RWPE2 (cell line): ENCODE measurements at regions not wholly inside any gene's neighbourhood (a gene's known extent, or its start where the extent isn't known, plus 50 kb on each side); places are given as distances from the start of the nearest gene placed in this dataset.
A peak's percentile ranks its signal among the peaks of the same experiment; 100 is the strongest.

Experiments
- ATAC-seq: fragments of 200-7000 bp; cut with Tn5 transposase; 3 replicates; pipeline ENCODE4 v1.9.1; 2021; ENCODE audit warnings: low read depth
- DNase-seq: peaks from one replicate; pipeline ENCODE4 v3.0.0-alpha.2; 2020; ENCODE audit warnings: low spot score
- H3K27ac ChIP-seq: fragments of 450-650 bp; 2 replicates; pipeline ENCODE4 v1.5.1; 2017; ENCODE audit warnings: mild to moderate bottlenecking; ENCODE audit not compliant: poor library complexity, severe bottlenecking
- H3K27me3 ChIP-seq: fragments of 250-450 bp; sonication (Bioruptor Pico); 2 replicates; pipeline ENCODE4 v1.5.1; 2021; ENCODE audit warnings: mild to moderate bottlenecking, moderate library complexity; ENCODE audit not compliant: insufficient read depth, poor library complexity, severe bottlenecking
- H3K36me3 ChIP-seq: fragments of 250-450 bp; sonication (Bioruptor Pico); 2 replicates; pipeline ENCODE4 v1.5.1; 2020; ENCODE audit warnings: low read depth, mild to moderate bottlenecking, moderate library complexity
- H3K4me1 ChIP-seq: fragments of 250-450 bp; sonication (Bioruptor Pico); 2 replicates; pipeline ENCODE4 v1.5.1; 2021; ENCODE audit warnings: mild to moderate bottlenecking, moderate library complexity; ENCODE audit not compliant: insufficient read depth, poor library complexity, severe bottlenecking
- H3K4me3 ChIP-seq: fragments of 250-450 bp; sonication (Bioruptor Pico); 2 replicates; pipeline ENCODE4 v1.5.1; 2021; ENCODE audit warnings: mild to moderate bottlenecking, moderate library complexity; ENCODE audit not compliant: severe bottlenecking
- H3K9me3 ChIP-seq: fragments of 250-450 bp; sonication (Bioruptor Pico); 2 replicates; pipeline ENCODE4 v1.5.1; 2021; ENCODE audit warnings: mild to moderate bottlenecking, moderate library complexity; ENCODE audit not compliant: severe bottlenecking
- TF ChIP-seq, protein P1 (sequence below): fragments of 450-650 bp; IDR thresholded peaks from one replicate; pipeline ENCODE4 v1.5.1; 2017; ENCODE audit warnings: mild to moderate bottlenecking, moderate library complexity; ENCODE audit not compliant: poor library complexity, severe bottlenecking

DNA sequence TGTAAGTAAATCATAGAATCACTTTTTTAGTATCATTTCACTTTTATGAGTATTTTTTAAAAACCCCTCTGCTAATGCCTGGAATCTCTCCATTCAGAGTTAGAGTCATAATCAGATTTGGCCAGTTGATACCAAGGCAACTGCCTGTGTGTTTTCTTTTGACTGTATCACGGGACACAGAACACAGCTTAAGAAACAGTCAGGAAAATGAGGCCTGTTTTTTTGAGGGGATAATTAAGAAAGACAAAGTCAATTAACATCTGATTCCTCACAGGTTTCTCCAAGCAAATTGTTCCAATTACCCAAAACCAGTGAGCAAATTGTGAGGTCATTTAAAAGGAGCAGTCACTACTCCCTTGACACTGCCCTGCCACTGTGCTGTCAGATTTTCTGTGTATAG is 944.5 kb upstream of the SOX9 start:
- no peaks in the 10 kb centered on the region for H3K36me3 ChIP-seq
- no peaks in the 10 kb centered on the region for H3K9me3 ChIP-seq
- ATAC-seq, result no peak
- no peak overlapping the region for H3K4me3 ChIP-seq
- H3K27me3 ChIP-seq, result no peaks in the 10 kb centered on the region
- H3K4me1 ChIP-seq, result no peaks in the 10 kb centered on the region
- TF ChIP-seq, protein P1, sequence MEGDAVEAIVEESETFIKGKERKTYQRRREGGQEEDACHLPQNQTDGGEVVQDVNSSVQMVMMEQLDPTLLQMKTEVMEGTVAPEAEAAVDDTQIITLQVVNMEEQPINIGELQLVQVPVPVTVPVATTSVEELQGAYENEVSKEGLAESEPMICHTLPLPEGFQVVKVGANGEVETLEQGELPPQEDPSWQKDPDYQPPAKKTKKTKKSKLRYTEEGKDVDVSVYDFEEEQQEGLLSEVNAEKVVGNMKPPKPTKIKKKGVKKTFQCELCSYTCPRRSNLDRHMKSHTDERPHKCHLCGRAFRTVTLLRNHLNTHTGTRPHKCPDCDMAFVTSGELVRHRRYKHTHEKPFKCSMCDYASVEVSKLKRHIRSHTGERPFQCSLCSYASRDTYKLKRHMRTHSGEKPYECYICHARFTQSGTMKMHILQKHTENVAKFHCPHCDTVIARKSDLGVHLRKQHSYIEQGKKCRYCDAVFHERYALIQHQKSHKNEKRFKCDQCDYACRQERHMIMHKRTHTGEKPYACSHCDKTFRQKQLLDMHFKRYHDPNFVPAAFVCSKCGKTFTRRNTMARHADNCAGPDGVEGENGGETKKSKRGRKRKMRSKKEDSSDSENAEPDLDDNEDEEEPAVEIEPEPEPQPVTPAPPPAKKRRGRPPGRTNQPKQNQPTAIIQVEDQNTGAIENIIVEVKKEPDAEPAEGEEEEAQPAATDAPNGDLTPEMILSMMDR, result no peak
- no peak for DNase-seq
- no peak overlapping the region for H3K27ac ChIP-seq

DNA sequence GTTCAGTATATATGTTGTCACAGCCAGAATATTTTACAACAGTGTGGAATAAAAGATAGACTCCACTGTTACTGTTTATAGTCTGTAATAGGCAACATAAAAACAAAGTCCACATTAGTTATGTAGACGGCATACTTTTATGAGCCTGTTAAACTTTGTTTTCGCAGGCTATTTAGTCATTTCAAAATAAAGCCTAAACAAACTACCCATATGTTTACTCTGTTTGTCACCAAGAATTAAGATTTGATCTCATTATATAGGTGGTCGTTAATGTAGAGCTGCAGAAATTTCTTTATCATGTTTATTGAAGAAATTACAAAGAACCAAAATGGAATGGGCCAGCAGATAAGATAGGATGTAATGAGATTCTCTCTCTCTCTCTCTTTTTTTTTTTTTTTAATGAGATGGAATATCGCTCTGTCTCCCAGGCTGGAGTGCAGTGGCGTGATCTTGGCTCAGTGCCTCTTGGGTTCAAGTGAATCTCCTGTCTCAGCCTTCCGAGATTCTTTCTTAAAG is 943.8 kb upstream of the SOX9 start:
- Histone ChIP-seq H3K4me3 (no peak overlapping the region), H3K27ac (no peak overlapping the region), H3K4me1 (no peaks in the 10 kb centered on the region), H3K36me3 (no peaks in the 10 kb centered on the region), H3K9me3 (no peaks in the 10 kb centered on the region), H3K27me3 (no peaks in the 10 kb centered on the region)
- TF ChIP-seq, protein P1, result no peak
- DNase-seq, result no peak
- no peak for ATAC-seq

DNA sequence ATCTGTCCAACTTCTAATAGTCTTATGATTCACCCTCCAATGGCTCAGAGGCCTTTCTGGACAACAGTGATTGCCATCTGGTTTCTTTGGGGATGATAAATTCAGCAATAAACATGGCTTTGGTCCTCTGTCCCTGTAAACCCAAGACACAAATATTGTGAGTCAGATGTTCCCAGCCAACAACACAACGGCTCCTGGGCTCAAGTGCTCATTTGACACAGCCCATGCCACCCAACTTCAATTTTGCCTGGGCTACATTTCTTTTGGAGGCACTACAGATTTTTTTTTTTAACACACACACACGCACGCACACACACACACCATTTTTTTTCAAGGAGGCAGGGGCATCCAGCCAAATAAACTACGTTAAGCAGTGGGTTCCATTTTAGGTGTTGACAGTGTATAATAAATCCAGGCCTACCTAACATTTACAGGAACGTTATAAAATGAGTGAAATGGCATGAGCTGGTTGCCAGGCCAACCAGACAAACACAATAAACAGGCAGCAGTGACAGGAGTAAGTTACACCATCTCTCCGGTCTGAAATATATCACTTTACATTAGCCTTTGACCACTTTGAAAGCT is 939.9 kb upstream of the SOX9 start:
- DNase-seq, result no peak
- Histone ChIP-seq H3K4me3 (no peak overlapping the region), H3K27me3 (no peaks in the 10 kb centered on the region), H3K36me3 (no peaks in the 10 kb centered on the region), H3K9me3 (no peaks in the 10 kb centered on the region), H3K27ac (no peak overlapping the region), H3K4me1 (no peaks in the 10 kb centered on the region)
- TF ChIP-seq, protein P1, result no peak
- ATAC-seq, result 0 out of 3 replicates have a peak, but pooled peaks have one; percentile 52

DNA sequence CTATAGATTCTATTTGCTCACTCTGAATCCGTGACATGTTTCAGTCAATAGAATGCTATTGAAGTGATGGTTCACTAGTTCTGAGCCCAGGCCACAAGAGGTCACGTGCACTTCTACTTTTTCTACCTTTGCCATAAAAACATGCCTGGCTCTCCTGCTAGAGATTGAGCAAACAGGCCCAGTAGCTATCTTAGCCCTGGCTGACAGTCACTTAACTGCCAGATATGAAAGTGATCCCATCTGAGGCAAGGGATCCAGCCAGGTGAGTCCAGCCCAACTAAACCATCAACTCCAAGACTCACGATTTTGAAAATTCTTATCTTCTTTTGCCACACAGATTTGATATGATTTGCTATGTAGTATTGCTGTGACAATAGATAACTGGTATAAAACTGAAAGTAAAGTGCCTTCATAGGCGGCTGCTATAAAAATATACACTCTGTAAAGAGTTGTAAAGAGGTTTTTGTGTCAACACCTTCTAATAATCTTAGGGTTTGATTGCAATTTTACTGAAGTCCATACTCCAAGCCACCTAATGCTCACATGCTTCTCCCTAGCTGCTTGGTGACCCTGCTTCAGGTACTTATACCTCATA is 937.7 kb upstream of the SOX9 start:
- ATAC-seq, result no peak
- DNase-seq, result no peak
- TF ChIP-seq, protein P1, result no peak
- Histone ChIP-seq H3K4me1 (peaks cover 12% of the 10 kb centered on the region), H3K27ac (no peak overlapping the region), H3K36me3 (no peaks in the 10 kb centered on the region), H3K4me3 (no peak overlapping the region), H3K9me3 (no peaks in the 10 kb centered on the region), H3K27me3 (no peaks in the 10 kb centered on the region)

DNA sequence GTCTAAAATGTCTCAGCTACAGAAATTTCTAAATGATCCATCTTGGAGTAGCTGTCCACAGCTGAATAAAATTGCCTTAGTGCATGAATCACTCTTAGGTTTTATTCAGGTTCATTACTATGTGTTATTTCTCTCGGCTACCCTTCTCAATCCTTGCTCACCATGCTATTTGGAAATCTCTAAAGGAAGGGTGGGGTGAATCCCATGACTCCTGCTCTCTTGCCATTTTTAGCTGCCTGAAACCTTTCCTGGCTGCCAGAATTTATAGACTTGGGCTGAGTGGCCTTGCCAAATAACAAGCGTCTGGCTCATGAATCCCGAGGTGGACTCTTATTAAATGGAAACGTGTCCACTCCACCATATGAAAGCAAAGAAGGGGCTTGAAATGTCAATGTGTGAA is 936.1 kb upstream of the SOX9 start:
- Histone ChIP-seq H3K9me3 (no peaks in the 10 kb centered on the region), H3K4me3 (no peak overlapping the region), H3K27me3 (no peaks in the 10 kb centered on the region), H3K27ac (no peak overlapping the region), H3K4me1 (peaks cover 27% of the 10 kb centered on the region), H3K36me3 (no peaks in the 10 kb centered on the region)
- ATAC-seq (no peak; the same call in 2 of the 3 replicates), DNase-seq (no peak)
- TF ChIP-seq, protein P1, result no peak
